SU-DHL-6 (cell line): ENCODE measurements at regions not wholly inside any gene's neighbourhood (a gene's known extent, or its start where the extent isn't known, plus 50 kb on each side); places are given as distances from the start of the nearest gene placed in this dataset.
A peak's percentile ranks its signal among the peaks of the same experiment; 100 is the strongest.
"Not testable (repeated sequence)": the region's sequence is repeated elsewhere in the genome, so short reads cannot be mapped to it uniquely, and the experiment has no call there.

Source experiments
- H2AFZ ChIP-seq: fragments of 200-600 bp; sonication (generic); 2 replicates; pipeline ENCODE4 v1.6.1; 2014; ENCODE audit warnings: low read depth, mild to moderate bottlenecking, moderate library complexity, mixed read lengths, antibody characterized with exemption, low read length; ENCODE audit not compliant: severe bottlenecking
- H3F3A ChIP-seq: fragments of 200-600 bp; shearing (Covaris generic); 2 replicates; pipeline ENCODE4 v1.6.0; 2016; ENCODE audit warnings: antibody characterized with exemption, mild to moderate bottlenecking; ENCODE audit not compliant: insufficient read depth
- H3K27ac ChIP-seq: fragments of 200-600 bp; sonication (generic); 2 replicates; pipeline ENCODE4 v1.5.1; 2016; ENCODE audit warnings: low read depth, mild to moderate bottlenecking, low read length, moderate library complexity, mixed read lengths
- H3K27me3 ChIP-seq: fragments of 200-600 bp; sonication (generic), shearing (Covaris generic); 2 replicates; pipeline ENCODE4 v1.6.0; 2014; ENCODE audit warnings: mild to moderate bottlenecking, low read length
- H3K36me3 ChIP-seq: fragments of 200-600 bp; sonication (generic); 2 replicates; pipeline ENCODE4 v1.6.1; 2014; ENCODE audit warnings: mild to moderate bottlenecking, low read length, mixed read lengths
- H3K4me2 ChIP-seq: fragments of 300-600, 200-600 bp; shearing (Covaris generic), sonication (generic); 2 replicates; pipeline ENCODE4 v1.6.0; 2014; ENCODE audit warnings: low read length, low read depth, mild to moderate bottlenecking; ENCODE audit not compliant: poor library complexity, severe bottlenecking
- H3K4me3 ChIP-seq: fragments of 200-600 bp; sonication (generic); 2 replicates; pipeline ENCODE4 v1.5.1; 2014; ENCODE audit warnings: antibody characterized with exemption, low read length, mild to moderate bottlenecking, mixed read lengths; ENCODE audit not compliant: insufficient read depth, poor library complexity, severe bottlenecking
- H3K79me2 ChIP-seq: fragments of 200-600 bp; sonication (generic); 2 replicates; pipeline ENCODE4 v1.6.1; 2014; ENCODE audit warnings: mild to moderate bottlenecking, low read length, moderate library complexity; ENCODE audit not compliant: insufficient read depth
- H3K9ac ChIP-seq: fragments of 200-600 bp; sonication (generic); 2 replicates; pipeline ENCODE4 v1.7.0; 2014; ENCODE audit warnings: mild to moderate bottlenecking, low read length
- H3K9me2 ChIP-seq: fragments of 200-600 bp; sonication (generic); replicated peaks from 2 replicates; pipeline ENCODE4 v1.6.1; 2014; ENCODE audit warnings: low read length; ENCODE audit not compliant: insufficient read depth
- H3K9me3 ChIP-seq: fragments of 200-600 bp; sonication (generic); 2 replicates; pipeline ENCODE4 v1.6.1; 2014; ENCODE audit warnings: low read length, mixed read lengths; ENCODE audit not compliant: insufficient read depth
- H4K20me1 ChIP-seq: fragments of 200-600 bp; sonication (generic); 2 replicates; pipeline ENCODE4 v1.6.1; 2014; ENCODE audit warnings: low read depth, mild to moderate bottlenecking, antibody characterized with exemption, low read length, moderate library complexity, mixed read lengths
- TF ChIP-seq, protein P1 (sequence below): fragments of 200-600 bp; sonication (generic); IDR thresholded peaks from one replicate; pipeline ENCODE4 v1.5.1; 2017; ENCODE audit warnings: antibody characterized with exemption, mild to moderate bottlenecking, low read length, moderate library complexity; ENCODE audit not compliant: insufficient read depth, poor library complexity, severe bottlenecking

DNA sequence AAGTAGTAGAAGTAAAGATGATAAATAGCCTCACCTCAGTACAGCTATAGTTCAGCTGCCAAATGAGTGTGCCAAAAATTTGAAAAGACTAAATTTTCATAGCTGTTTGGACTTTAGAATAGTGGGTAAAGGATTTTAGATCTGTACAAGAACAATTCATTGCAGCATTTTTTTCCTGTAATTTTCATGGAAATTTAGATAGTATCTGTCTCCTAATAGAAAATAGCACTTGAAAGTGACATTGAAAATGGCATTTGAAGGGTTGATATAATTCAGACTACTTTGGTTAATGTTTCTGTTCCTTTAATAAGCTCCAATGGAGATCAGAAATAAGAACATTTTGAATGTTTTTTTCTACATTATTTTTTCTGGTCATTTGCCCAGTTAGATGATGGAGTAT is 292.7 kb downstream of the ZNF37A start:
- H3K9me3 ChIP-seq, H2AFZ ChIP-seq, H3K27ac ChIP-seq, H3K4me2 ChIP-seq, H3F3A ChIP-seq, H3K36me3 ChIP-seq, H3K79me2 ChIP-seq, H3K9me2 ChIP-seq, H4K20me1 ChIP-seq, H3K4me3 ChIP-seq, H3K9ac ChIP-seq, H3K27me3 ChIP-seq: not testable (repeated sequence)

DNA sequence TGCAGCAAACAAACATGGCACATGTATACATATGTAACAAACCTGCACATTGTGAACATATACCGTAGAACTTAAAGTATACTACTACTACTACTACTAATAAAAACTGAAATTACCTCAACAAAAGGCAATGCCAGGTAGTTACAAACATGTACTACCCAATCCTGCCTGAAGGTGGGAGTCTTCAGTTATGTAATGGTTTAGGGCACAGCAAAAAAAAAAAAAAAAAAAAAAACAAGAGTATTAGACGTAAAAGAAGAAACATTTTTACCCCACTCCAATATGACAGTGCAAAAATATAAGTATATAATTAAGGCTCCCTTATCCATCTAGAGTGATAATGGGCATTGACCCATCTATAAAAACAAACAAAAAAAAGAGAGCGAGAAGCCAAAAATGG is 296.6 kb downstream of the ZNF37A start:
- TF ChIP-seq, protein P1, sequence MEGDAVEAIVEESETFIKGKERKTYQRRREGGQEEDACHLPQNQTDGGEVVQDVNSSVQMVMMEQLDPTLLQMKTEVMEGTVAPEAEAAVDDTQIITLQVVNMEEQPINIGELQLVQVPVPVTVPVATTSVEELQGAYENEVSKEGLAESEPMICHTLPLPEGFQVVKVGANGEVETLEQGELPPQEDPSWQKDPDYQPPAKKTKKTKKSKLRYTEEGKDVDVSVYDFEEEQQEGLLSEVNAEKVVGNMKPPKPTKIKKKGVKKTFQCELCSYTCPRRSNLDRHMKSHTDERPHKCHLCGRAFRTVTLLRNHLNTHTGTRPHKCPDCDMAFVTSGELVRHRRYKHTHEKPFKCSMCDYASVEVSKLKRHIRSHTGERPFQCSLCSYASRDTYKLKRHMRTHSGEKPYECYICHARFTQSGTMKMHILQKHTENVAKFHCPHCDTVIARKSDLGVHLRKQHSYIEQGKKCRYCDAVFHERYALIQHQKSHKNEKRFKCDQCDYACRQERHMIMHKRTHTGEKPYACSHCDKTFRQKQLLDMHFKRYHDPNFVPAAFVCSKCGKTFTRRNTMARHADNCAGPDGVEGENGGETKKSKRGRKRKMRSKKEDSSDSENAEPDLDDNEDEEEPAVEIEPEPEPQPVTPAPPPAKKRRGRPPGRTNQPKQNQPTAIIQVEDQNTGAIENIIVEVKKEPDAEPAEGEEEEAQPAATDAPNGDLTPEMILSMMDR: peak; percentile 32

DNA sequence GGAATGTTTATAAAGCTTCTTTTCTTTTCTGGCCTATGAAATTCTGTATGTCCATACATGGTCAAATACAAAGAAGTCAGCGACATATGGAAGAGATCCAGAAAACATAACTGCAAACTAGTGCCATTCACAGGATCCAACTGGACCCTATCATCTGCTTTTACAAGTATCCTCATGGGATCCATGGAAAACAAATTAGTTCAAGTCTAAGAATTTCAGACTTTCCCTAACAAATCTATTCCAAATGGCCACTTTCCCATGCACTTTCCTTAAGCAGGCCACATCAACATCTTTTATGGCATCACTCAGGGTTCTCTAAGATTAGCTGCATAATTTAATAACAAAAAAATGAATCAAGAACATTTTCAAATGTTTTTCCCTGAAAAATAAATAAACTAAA is 301.3 kb downstream of the ZNF37A start:
- H3K4me2 ChIP-seq, H3K9ac ChIP-seq, H3K27ac ChIP-seq, H4K20me1 ChIP-seq, H3K9me2 ChIP-seq, H3K27me3 ChIP-seq, H3K4me3 ChIP-seq, H3K36me3 ChIP-seq, H3K79me2 ChIP-seq, H3F3A ChIP-seq, H3K9me3 ChIP-seq, H2AFZ ChIP-seq: not testable (repeated sequence)

More for the DNA sequence above, 296.6 kb downstream of the ZNF37A start:
- H3K9me2 ChIP-seq, H3K36me3 ChIP-seq, H3K27ac ChIP-seq, H3K9ac ChIP-seq, H3K79me2 ChIP-seq, H3K9me3 ChIP-seq, H3K27me3 ChIP-seq, H2AFZ ChIP-seq, H3K4me3 ChIP-seq, H3F3A ChIP-seq, H4K20me1 ChIP-seq: not testable (repeated sequence)
- H3K4me2 ChIP-seq: peak overlapping the region; percentile 47

DNA sequence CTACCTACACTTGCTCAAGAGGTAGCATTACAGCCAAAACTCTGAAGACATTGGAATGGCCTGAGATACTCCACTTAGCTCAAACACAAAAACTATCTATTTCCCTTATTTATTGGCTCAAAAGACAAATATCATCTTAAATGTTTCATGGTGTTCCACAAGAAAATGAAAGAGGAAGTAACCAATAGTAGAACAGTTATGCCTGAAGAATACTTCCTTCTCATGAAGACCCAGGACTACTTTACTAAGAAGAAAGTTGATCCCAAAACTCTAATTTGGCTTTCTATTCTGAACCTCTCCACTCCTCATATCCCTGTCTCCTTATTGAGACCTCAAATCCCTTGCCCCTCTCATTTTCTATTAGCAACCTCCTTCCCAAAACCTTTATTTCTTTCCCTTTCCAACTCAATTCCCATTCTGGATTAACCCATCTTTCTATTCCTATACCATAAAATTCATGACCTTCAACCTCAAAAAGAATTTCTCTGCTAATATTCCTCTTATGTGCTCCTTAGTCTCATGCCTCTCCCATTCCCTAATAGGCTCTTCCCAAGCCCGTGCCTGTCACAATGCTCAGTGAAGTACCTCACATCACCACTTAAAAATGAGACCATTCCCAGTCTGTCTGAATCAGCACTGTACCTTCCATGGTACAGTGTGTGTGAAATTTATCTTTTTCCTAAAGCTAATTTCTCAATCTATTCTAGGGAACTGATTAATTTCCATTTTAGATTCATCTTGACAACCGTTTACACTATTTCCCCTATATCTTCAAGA is 302.2 kb downstream of the ZNF37A start:
- not testable (repeated sequence) for H3K79me2 ChIP-seq

DNA sequence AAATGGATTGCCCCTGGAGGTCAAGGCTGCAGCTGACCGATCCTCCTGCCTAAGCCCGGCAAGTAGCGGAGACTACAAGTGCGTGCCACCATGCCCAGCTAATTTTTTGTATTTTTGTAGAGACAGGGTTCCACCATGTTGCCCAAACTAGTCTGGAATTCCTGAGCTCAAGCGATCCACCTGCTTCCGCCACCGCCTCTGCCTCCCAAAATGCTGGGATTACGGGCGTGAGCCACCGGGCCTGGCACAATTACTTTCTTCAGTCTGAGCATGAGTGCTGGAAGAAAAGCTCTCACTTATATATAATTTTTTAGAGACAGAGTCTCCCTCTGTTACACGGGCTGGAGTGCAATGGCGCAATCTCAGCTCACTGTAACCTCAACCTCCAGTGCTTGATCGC is 307.4 kb downstream of the ZNF37A start:
- H3K9me3 ChIP-seq, H2AFZ ChIP-seq, H3K27ac ChIP-seq, H3K79me2 ChIP-seq, H3K27me3 ChIP-seq, H3F3A ChIP-seq, H3K36me3 ChIP-seq, H4K20me1 ChIP-seq, H3K9me2 ChIP-seq: not testable (repeated sequence)
- Histone ChIP-seq H3K4me2 (peak overlapping the region; percentile 62), H3K9ac (peak overlapping the region; percentile 97), H3K4me3 (peak overlapping the region; percentile 99)

More for the DNA sequence above, 302.2 kb downstream of the ZNF37A start:
- H3K9ac ChIP-seq, H3K4me2 ChIP-seq, H3K27ac ChIP-seq, H3K9me2 ChIP-seq, H3K27me3 ChIP-seq, H3F3A ChIP-seq, H4K20me1 ChIP-seq, H2AFZ ChIP-seq, H3K36me3 ChIP-seq, H3K9me3 ChIP-seq, H3K4me3 ChIP-seq: not testable (repeated sequence)

DNA sequence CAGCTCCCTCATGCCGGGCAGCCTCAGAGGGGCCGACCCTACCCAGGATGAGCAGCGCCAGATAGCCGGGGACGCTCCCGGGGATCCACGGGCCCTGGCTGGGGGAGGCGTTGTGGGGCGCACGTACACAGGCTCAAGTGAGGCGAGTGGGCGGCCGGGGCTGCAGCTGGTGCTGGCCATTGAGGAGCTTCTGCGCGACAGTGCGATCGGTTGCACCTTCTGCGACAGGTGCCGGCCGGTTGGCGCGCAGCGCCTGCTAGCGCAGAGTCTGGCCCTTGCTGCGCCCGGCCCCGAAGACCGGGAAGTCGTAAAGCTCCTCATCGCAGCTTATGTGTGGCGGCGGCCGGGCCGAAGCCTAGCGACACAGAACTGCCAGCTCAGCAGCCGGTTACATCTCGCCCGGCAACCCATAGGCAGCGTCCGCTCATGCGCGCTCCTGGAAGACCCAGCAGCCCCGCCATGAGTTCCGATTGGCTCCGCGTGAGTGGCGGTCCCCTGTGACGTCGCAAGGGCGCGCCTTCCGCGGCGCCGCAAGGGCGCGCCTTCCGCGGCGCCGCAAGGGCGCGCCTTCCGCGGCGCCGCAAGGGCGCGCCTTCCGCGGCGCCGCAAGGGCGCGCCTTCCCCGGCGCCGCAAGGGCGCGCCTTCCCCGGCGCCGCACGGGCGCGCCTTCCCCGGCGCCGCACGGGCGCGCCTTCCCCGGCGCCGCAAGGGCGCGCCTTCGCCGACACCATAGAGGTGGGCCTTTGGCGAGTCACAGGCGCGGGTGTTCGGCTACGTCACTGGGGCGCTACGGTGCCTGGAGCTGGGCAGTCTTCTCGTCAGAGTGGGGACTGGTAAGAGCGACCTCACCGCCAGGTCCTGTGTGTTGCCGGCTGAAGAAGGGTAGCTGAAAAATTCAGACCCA is 308.6 kb downstream of the ZNF37A start:
- H3K79me2 ChIP-seq, H3F3A ChIP-seq, H3K36me3 ChIP-seq, H3K27me3 ChIP-seq, H3K9me2 ChIP-seq, H3K9me3 ChIP-seq, H4K20me1 ChIP-seq: not testable (repeated sequence)
- peak overlapping the region; percentile 99 for H3K4me3 ChIP-seq
- H3K27ac ChIP-seq: peak overlapping the region; percentile 87
- peak overlapping the region; percentile 97 for H3K9ac ChIP-seq
- H3K4me2 ChIP-seq: peak overlapping the region; percentile 62
- peak overlapping the region; percentile 60 for H2AFZ ChIP-seq

DNA sequence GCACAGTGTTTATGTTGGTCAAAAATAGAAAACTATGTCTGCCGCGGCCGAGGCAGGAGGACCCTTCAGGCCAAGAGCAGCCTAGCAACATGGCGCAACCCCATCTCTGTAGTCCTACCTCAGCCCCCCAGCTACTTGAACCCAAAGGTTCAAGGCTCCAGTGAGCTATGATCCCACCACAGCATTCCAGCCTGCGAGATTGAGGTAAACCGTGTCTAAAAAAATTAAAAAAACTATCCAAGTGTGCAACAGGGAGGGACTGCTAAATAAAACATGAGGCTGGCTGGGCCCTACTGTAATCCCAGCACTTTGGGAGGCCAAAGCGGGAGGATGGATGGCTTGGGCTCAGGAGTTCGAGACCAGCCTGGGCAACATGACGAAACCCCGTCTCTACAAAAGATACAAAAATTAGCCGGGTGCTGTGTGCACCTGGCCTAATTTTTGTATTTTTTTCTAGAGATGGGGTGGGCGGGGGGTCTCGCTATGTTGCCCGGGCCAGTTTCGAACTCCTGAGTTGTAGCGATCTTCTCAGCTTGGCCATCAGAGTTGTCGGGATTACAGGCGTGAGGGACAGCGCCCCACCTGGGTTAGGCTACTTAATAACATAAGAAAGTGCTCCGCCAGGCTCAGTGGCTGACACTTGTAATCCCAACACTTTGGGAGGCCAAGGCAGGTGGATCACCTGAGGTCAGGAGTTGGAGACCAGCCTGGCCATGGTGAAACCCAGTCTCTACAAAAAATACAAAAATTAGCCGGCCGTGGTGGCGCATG is 309.4 kb downstream of the ZNF37A start:
- peak overlapping the region; percentile 70 for H3K27ac ChIP-seq
- H2AFZ ChIP-seq: peak overlapping the region; percentile 54
- not testable (repeated sequence) for H4K20me1 ChIP-seq, H3K9me3 ChIP-seq, H3K79me2 ChIP-seq, H3K9me2 ChIP-seq, H3F3A ChIP-seq, H3K27me3 ChIP-seq, H3K36me3 ChIP-seq
- peak overlapping the region; percentile 53 for H3K4me3 ChIP-seq
- H3K9ac ChIP-seq: peak overlapping the region; percentile 66
- peak overlapping the region; percentile 55 for H3K4me2 ChIP-seq
